ENCODE measurements at regions not wholly inside any gene's neighbourhood (a gene's known extent, or its start where the extent isn't known, plus 50 kb on each side); places are given as distances from the start of the nearest gene placed in this dataset.

DNA sequence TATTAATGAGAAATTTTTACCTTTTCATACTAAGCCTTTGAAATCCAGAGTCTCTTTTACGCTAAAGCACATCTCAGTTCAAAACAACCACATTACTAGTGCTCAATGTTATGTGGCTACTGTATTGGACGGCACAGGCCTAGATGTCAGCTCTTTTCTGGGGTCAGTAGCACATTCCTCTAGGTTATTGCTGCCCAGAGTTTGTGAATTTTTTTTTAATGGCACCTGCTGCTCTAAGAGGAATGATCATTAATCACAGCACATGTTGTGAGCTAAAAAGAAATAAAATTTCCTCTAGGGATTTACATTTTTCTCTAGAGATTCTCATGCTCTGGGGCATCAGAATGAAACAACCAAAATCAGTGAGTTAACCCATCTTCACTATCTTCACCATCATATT is 436.8 kb upstream of the THBS1 start:
- TF ChIP-seq EP300 (conservative IDR thresholded peaks at IDR 0.05; ENCODE audit: poor library complexity, severe bottlenecking) (no peak), POLR2AphosphoS5 (IDR thresholded peaks at IDR 0.05) (no peak), EZH2 (IDR thresholded peaks at IDR 0.05; ENCODE audit: borderline replicate concordance, insufficient read depth, low read length, poor library complexity, severe bottlenecking) (no peak), SMC3 (conservative IDR thresholded peaks at IDR 0.05; ENCODE audit: poor library complexity) (no peak), RAD21 (conservative IDR thresholded peaks at IDR 0.05) (no peak), MXI1 (conservative IDR thresholded peaks at IDR 0.05; ENCODE audit: poor library complexity, severe bottlenecking) (no peak), TAF1 (IDR thresholded peaks at IDR 0.05; ENCODE audit: low read depth) (no peak)
- TF ChIP-seq, protein P1, sequence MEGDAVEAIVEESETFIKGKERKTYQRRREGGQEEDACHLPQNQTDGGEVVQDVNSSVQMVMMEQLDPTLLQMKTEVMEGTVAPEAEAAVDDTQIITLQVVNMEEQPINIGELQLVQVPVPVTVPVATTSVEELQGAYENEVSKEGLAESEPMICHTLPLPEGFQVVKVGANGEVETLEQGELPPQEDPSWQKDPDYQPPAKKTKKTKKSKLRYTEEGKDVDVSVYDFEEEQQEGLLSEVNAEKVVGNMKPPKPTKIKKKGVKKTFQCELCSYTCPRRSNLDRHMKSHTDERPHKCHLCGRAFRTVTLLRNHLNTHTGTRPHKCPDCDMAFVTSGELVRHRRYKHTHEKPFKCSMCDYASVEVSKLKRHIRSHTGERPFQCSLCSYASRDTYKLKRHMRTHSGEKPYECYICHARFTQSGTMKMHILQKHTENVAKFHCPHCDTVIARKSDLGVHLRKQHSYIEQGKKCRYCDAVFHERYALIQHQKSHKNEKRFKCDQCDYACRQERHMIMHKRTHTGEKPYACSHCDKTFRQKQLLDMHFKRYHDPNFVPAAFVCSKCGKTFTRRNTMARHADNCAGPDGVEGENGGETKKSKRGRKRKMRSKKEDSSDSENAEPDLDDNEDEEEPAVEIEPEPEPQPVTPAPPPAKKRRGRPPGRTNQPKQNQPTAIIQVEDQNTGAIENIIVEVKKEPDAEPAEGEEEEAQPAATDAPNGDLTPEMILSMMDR (IDR thresholded peaks at IDR 0.05; ENCODE audit: poor library complexity, severe bottlenecking): no peak
- TF ChIP-seq, protein P2, sequence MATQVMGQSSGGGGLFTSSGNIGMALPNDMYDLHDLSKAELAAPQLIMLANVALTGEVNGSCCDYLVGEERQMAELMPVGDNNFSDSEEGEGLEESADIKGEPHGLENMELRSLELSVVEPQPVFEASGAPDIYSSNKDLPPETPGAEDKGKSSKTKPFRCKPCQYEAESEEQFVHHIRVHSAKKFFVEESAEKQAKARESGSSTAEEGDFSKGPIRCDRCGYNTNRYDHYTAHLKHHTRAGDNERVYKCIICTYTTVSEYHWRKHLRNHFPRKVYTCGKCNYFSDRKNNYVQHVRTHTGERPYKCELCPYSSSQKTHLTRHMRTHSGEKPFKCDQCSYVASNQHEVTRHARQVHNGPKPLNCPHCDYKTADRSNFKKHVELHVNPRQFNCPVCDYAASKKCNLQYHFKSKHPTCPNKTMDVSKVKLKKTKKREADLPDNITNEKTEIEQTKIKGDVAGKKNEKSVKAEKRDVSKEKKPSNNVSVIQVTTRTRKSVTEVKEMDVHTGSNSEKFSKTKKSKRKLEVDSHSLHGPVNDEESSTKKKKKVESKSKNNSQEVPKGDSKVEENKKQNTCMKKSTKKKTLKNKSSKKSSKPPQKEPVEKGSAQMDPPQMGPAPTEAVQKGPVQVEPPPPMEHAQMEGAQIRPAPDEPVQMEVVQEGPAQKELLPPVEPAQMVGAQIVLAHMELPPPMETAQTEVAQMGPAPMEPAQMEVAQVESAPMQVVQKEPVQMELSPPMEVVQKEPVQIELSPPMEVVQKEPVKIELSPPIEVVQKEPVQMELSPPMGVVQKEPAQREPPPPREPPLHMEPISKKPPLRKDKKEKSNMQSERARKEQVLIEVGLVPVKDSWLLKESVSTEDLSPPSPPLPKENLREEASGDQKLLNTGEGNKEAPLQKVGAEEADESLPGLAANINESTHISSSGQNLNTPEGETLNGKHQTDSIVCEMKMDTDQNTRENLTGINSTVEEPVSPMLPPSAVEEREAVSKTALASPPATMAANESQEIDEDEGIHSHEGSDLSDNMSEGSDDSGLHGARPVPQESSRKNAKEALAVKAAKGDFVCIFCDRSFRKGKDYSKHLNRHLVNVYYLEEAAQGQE (IDR thresholded peaks at IDR 0.05; ENCODE audit: borderline replicate concordance): no peak
